GM21360 (cell line): ENCODE measurements at regions not wholly inside any gene's neighbourhood (a gene's known extent, or its start where the extent isn't known, plus 50 kb on each side); places are given as distances from the start of the nearest gene placed in this dataset.
"Not testable (repeated sequence)": the region's sequence is repeated elsewhere in the genome, so short reads cannot be mapped to it uniquely, and the experiment has no call there.

Experiments used
- ATAC-seq: cut with Tn5 transposase; IDR thresholded peaks from one replicate; pipeline ENCODE4 v1.9.1; 2021; ENCODE audit warnings: mild to moderate bottlenecking, moderate library complexity; ENCODE audit not compliant: unreplicated experiment

DNA sequence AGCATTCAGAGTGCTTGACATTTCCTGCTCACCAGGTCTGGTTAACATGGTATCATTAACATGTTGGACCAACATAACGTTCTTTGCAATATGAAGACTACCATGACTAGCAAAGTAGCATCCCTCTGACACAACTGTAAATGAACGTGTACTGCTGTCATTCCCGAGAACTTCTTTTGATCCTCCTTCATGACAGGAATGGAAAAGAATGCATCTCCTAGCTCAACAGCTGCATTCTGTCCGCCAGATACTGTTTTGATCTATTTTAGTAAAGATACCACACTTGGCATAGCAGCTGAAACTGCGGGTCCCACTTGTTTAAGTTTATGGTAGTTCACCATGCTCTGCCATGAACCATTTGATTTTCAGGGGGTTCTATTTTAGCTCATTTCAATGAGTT is 144.2 kb upstream of the PARD3B start:
- ATAC-seq = no peak

DNA sequence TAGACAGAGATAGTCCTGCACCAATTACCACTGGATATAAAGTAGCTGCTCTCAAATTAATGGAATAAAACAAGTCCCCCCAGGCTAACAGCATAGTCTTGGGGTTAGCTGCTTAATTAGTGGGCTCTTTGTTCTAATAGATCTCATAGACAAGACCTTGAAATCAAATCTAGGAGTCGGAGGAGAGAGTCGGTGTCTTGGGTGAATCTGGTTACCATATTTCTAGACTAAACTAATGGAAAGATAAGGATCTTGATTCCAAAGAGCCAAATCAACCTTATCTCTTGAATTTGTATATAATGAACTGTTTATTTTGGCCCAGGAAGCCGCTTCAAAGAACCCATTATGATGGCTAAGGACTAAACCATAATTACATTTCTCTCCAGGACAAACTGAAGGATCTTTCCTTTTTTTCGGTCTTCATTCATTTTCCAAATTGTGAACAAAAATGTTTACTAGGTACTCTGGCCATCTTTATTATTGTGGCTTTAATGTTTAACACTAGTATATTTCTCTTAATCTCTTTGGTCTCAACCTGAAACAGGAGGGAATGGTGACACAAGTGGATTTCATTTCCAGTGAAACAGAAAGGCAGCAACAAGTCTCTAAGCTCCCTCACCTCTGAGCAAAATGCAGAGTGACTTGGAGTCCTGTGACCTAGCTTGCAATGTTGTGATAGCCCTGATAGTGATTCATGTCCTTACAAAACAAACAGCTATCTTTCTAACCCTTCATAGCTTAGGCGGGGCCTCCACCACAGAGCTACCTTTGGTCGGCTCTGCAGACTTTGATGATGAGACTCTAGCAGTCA is 137.9 kb upstream of the PARD3B start:
- no peak for ATAC-seq

GRCh38 chr2:204412782-204413181 is 132.5 kb upstream of the PARD3B start:
- ATAC-seq = not testable (repeated sequence)

GRCh38 chr2:204415406-204416181 is 129.7 kb upstream of the PARD3B start:
- ATAC-seq = no peak

GRCh38 chr2:204416236-204416635 is 129.0 kb upstream of the PARD3B start:
- ATAC-seq = no peak

DNA sequence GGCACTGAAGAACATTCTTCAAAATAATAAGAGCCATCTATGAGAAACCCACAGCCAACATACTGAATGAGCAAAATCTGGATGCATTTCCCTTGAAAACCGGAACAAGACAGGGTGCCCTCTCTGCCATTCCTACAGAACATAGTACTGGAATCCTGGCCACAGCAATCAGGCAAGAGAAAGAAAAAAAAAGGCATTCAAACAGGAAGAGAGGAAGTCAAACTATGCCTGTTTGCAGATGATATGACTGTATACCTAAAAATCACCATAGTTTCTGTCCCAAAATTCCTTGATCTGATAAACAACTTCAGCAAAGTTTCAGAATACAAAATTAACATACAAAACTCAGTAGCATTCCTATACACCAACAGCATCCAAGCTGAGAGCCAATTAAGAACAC is 119.5 kb upstream of the PARD3B start:
- ATAC-seq = no peak

DNA sequence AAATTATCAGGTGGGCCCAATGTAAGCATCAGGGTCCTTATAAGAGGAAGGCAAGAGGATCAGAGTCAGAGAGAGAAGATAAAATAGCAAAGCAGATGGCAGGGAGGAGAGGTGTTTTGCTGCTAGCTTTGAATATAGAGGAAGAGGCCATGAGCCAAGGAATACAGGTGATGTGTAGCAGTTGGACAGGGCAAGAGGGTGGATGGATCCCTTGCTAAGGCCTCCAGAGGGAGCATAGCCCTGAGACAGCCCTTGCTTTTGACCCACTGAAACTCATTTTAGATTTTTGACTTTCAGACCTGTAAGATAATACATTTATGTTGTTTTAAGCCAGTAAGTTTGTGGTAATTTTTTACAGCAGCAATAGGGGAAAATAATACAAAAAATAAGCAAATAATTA is 116.6 kb upstream of the PARD3B start:
- no peak for ATAC-seq

- no peak for ATAC-seq
These were observed 113.7 kb upstream of the PARD3B start for GRCh38 chr2:204431529-204431928.

- no peak for ATAC-seq
These were observed 113.1 kb upstream of the PARD3B start for GRCh38 chr2:204432196-204432595.

GRCh38 chr2:204434660-204435462 is 110.4 kb upstream of the PARD3B start:
- ATAC-seq = no peak

GRCh38 chr2:204436230-204436629 is 109.0 kb upstream of the PARD3B start:
- ATAC-seq = no peak

GRCh38 chr2:204437408-204437807 is 107.9 kb upstream of the PARD3B start:
- ATAC-seq = no peak

- no peak for ATAC-seq
These were observed 107.2 kb upstream of the PARD3B start for GRCh38 chr2:204437815-204438756.

- no peak for ATAC-seq
These were observed 104.0 kb upstream of the PARD3B start for GRCh38 chr2:204441316-204441715.

- no peak for ATAC-seq
These were observed 100.1 kb upstream of the PARD3B start for GRCh38 chr2:204445149-204445548.

DNA sequence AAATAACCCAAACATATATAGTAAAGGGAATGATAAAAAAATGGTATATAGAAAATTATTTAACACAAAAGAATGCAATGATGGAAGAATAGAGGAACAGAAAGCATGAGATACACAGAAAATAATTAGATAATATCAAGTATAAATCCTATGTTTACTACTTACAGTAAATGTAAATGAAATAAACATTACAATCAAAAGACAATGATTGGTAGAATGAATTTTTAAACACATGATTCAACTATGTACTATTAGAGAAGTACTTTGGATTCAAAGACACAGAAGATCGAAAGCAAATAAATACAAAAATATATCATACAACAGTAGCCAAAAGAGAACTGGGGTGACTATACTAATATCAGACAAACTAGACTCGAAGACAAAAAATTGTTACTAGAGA is 97.6 kb upstream of the PARD3B start:
- no peak for ATAC-seq

GRCh38 chr2:204449977-204450376 is 95.3 kb upstream of the PARD3B start:
- ATAC-seq = no peak

DNA sequence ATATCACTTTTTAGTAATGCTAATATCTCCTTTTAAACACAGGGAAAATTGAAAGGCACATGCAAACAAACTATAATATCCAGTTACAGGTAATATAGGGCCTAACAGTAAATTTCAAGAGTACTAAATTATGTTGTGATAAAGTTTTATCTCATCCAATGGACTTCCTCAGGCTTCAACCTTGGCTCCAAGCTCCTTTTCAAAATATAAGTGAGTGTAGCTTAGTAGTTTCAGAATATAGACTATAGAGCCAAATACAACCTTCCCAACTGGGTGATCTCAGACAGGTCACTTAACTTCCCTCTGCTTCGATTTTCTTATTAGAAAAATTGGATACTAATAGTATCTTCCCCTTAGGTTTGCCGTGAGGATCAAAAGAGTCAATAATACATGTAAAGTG is 93.5 kb upstream of the PARD3B start:
- ATAC-seq = no peak

DNA sequence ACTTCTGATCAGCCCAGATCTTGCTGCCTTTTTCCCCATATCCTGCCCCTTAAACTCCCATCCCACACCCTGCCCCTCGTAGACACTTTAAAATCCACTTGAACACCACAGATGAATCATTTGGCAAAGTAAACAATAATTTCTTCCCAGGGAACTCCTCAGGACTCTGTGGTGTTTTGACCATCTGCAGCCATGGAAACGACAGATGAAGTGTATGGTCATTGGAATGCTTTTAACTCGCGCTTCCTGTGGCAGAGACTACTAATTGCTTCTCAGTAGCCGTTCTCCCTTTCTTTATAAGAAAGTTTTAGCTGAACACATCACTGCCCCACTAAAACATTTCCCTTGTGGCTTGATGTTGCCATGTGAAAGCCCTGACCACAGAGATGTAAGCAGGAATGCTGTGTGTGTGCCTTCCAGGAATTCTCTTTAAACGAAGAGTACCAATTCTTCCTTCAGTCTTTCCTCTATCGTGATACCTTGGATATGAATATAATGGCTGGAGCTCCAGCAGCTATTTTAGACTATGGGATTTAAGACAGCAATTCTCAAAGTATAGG is 92.7 kb upstream of the PARD3B start:
- ATAC-seq = no peak

GRCh38 chr2:204453730-204454167 is 91.5 kb upstream of the PARD3B start:
- ATAC-seq = no peak
